PC-9 (cell line): ENCODE measurements at regions not wholly inside any gene's neighbourhood (a gene's known extent, or its start where the extent isn't known, plus 50 kb on each side); places are given as distances from the start of the nearest gene placed in this dataset.

ENCODE experiments used
- BruUV-seq: library from RNA; stranded (reverse); fragments of 400-500 nt; replicated peaks from 2 replicates; lab custom pipeline; 2021; lab: Mats Ljungman, UMichigan
- CTCF ChIA-PET: fragments of 300-600 bp; sonication (Branson Sonifier 250); formaldehyde crosslinking; loops from one replicate; lab custom pipeline; 2022; ENCODE audit warnings: antibody characterized with exemption; lab: Charles Lee
- POLR2A ChIA-PET: fragments of 300-600 bp; sonication (Branson Sonifier 250); formaldehyde crosslinking; loops from one replicate; lab custom pipeline; 2022; ENCODE audit warnings: antibody characterized with exemption; ENCODE audit not compliant: unreplicated experiment; lab: Charles Lee
- DNase-seq, 2 experiments: peaks; one replicate each; pipeline versions ENCODE4 v3.0.0 to v3.0.0-alpha.2; 2015 to 2022; ENCODE audit warnings: mixed read lengths in 1 of 2
- H2AFZ ChIP-seq: fragments of 200-600 bp; sonication (generic); 2 replicates; pipeline ENCODE4 v1.8.1; 2017; ENCODE audit warnings: antibody characterized with exemption
- H3F3A ChIP-seq: fragments of 200-600 bp; sonication (generic); 2 replicates; pipeline ENCODE4 v1.8.1; 2017; ENCODE audit warnings: antibody characterized with exemption, mild to moderate bottlenecking, low read depth; ENCODE audit not compliant: insufficient read depth
- H3K27ac ChIP-seq: fragments of 200-600 bp; sonication (generic); 2 replicates; pipeline ENCODE4 v1.6.1; 2016; ENCODE audit warnings: mixed run types
- H3K27me3 ChIP-seq: fragments of 200-600 bp; sonication (generic); 2 replicates; pipeline ENCODE4 v1.6.1; 2016; ENCODE audit warnings: low read depth, mixed run types; ENCODE audit not compliant: insufficient read depth
- H3K36me3 ChIP-seq: fragments of 200-600 bp; sonication (generic); 2 replicates; pipeline ENCODE4 v1.6.1; 2016; ENCODE audit warnings: low read depth, mixed run types
- H3K4me1 ChIP-seq: fragments of 200-600 bp; sonication (generic); replicated peaks from 2 replicates; pipeline ENCODE4 v1.6.1; 2016; ENCODE audit warnings: mixed run types; ENCODE audit not compliant: insufficient read depth
- H3K4me2 ChIP-seq: fragments of 200-600 bp; sonication (generic); 2 replicates; pipeline ENCODE4 v1.6.1; 2017; ENCODE audit warnings: mixed run types
- H3K4me3 ChIP-seq: fragments of 200-600 bp; sonication (generic); 2 replicates; pipeline ENCODE4 v1.6.1; 2016; ENCODE audit warnings: mixed run types
- H3K79me2 ChIP-seq: fragments of 200-600 bp; sonication (generic); 2 replicates; pipeline ENCODE4 v1.6.1; 2017; ENCODE audit warnings: low read depth, mixed run types
- H3K9me2 ChIP-seq: fragments of 200-600 bp; sonication (generic); 2 replicates; pipeline ENCODE4 v1.8.1; 2017; ENCODE audit warnings: mild to moderate bottlenecking; ENCODE audit not compliant: insufficient read depth
- H3K9me3 ChIP-seq: fragments of 200-600 bp; sonication (generic); 2 replicates; pipeline ENCODE4 v1.8.1; 2016; ENCODE audit warnings: low read depth; ENCODE audit not compliant: insufficient read depth
- H4K20me1 ChIP-seq: fragments of 200-600 bp; sonication (generic); 2 replicates; pipeline ENCODE4 v1.8.1; 2017; ENCODE audit not compliant: insufficient read depth
- EZH2 ChIP-seq: fragments of 200-600 bp; sonication (generic); IDR thresholded peaks from 2 replicates; pipeline ENCODE4 v1.8.0; 2017; ENCODE audit warnings: antibody characterized with exemption, low read depth
- intact Hi-C: fragments of 100-400 bp; cut with micrococcal nuclease; formaldehyde crosslinking; loops from one replicate; pipeline ENCODE4 v1.10.0; 2022; ENCODE audit not compliant: unreplicated experiment
- TF ChIP-seq, protein P1 (sequence below): fragments of 200-600 bp; sonication (generic); conservative IDR thresholded peaks from 2 replicates; pipeline ENCODE4 v1.6.1; 2017; ENCODE audit warnings: mixed run types, antibody characterized with exemption, mild to moderate bottlenecking, moderate library complexity

DNA sequence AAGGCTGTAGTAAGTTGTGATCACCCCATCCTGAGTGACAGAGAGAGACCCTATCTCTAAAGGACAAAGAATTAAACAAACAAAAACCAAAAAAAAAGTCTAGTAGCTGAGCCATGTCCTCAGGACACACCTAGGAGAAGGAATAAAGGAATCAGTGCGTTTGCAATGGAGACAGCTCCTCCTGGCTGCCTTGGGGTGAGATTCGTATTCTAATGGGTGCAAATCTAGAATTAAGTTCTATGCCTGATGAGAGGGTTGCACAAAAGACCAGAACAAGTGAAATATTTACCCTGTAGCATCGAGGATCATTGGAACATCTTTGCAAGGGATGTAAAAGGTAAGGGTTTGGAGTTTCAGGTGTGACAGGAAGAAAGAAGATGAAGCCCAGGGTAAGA is 70.3 kb upstream of the BMAL1 start:
- no TSS peak for BruUV-seq
- peak overlapping the region; percentile 71; the same call in 1 of the 2 replicates for H2AFZ ChIP-seq
- no peaks in the 10 kb centered on the region for H3K36me3 ChIP-seq
- intact Hi-C loops, result loop anchor here (1.0 to 2.0 kb wide), 2 partner anchors 24 to 918 kb away; no protein-coding TSS in a partner anchor
- no peaks in the 10 kb centered on the region for H3K79me2 ChIP-seq
- H3K27ac ChIP-seq, result peak overlapping the region; percentile 79
- H4K20me1 ChIP-seq, result no peaks in the 10 kb centered on the region
- no peaks in the 10 kb centered on the region for H3K9me3 ChIP-seq
- peak overlapping the region; percentile 54; the same call in 1 of the 2 replicates for H3K4me3 ChIP-seq
- no peak for TF ChIP-seq EZH2
- TF ChIP-seq, protein P1, sequence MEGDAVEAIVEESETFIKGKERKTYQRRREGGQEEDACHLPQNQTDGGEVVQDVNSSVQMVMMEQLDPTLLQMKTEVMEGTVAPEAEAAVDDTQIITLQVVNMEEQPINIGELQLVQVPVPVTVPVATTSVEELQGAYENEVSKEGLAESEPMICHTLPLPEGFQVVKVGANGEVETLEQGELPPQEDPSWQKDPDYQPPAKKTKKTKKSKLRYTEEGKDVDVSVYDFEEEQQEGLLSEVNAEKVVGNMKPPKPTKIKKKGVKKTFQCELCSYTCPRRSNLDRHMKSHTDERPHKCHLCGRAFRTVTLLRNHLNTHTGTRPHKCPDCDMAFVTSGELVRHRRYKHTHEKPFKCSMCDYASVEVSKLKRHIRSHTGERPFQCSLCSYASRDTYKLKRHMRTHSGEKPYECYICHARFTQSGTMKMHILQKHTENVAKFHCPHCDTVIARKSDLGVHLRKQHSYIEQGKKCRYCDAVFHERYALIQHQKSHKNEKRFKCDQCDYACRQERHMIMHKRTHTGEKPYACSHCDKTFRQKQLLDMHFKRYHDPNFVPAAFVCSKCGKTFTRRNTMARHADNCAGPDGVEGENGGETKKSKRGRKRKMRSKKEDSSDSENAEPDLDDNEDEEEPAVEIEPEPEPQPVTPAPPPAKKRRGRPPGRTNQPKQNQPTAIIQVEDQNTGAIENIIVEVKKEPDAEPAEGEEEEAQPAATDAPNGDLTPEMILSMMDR, result peak; percentile 33; the same call in 1 of the 2 replicates
- POLR2A ChIA-PET, result interaction anchor here (0.6 to 0.7 kb wide), 2 partner anchors 131 to 143 kb away, joined by 8 to 10 read pairs; no protein-coding TSS in a partner anchor
- H3K4me1 ChIP-seq, result peaks cover 33% of the 10 kb centered on the region
- no peaks in the 10 kb centered on the region for H3K9me2 ChIP-seq
- no peaks in the 10 kb centered on the region for H3K27me3 ChIP-seq
- DNase-seq, result no peak
- H3F3A ChIP-seq, result peaks cover 22% of the 10 kb centered on the region
- CTCF ChIA-PET, result interaction anchor here (0.6 to 1.1 kb wide), 2 partner anchors 9 to 510 kb away, joined by 5 to 9 read pairs; no protein-coding TSS in a partner anchor
- H3K4me2 ChIP-seq, result peak overlapping the region; percentile 86

DNA sequence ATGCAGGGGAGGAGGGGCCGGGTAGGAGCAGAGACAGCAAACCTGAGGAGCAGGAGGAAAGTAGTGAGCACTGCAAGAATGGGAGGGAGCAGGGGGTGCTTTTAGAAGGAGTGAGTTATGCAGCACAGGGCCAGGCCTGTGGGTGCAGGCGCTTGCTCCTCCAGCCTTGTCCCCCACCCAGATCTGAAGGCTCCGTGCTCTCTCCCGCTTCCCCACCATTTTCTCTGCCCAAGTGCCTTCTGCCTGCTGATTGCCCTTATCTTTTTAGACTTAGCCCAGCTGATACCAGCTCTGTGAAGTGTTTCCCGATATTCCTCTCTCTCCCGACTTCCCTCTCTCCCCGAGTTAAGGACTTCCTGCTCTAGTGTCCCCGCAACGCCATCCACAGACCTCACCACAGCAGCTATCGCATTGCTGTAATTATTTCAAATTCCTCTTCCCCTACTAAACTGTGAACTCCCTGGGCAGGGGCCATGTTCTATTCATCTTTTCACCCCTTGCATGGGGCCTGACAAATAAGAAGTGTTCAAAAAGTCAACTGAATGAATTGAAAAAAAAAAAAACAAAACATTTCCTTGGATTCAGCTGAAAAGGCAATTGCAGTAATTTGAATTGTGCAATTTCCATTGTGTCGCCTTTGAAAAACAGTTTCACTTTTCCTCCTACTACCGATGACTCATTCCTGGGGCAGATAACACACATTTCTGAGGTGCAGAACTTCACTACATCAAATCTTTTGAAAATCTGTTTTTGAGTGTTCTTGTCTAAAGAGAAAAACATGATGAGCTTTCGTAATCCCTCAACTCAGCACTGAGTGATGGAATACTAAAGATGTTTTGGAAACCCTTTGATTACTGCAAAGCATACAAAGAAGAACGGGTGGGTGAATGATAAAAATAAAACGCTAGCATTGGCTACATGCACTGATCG is 69.7 kb upstream of the BMAL1 start:
- intact Hi-C loops, result loop anchor here (1.0 to 2.0 kb wide), 2 partner anchors 25 to 919 kb away; no protein-coding TSS in a partner anchor

DNA sequence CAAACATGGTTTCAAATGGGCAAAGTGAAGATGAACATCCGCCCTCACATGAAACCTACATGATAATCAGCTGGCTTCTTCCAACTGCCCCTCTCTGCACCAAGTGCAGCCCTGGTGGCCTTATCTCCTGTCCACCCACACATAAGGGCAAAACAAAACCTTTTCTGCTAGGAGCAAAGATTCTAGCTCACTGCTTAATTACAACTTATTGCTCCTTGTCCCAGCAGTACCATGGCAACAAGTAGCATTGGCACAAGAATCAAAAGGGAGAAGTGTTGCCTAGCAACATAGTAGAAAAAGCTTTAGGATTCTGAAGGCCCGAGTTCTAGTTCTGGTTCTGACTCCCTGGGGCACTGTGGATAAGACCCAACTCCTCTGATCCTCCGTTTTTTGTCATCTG is 68.7 kb upstream of the BMAL1 start:
- H3K4me1 ChIP-seq, result peaks cover 48% of the 10 kb centered on the region
- no peak overlapping the region for H2AFZ ChIP-seq
- H3K9me3 ChIP-seq, result no peaks in the 10 kb centered on the region
- no peaks in the 10 kb centered on the region for H3K27me3 ChIP-seq
- H3F3A ChIP-seq, result peaks cover 22% of the 10 kb centered on the region
- no peaks in the 10 kb centered on the region for H4K20me1 ChIP-seq
- CTCF ChIA-PET, result no interaction called here
- TF ChIP-seq, protein P1, result no peak
- TF ChIP-seq EZH2, result no peak
- H3K9me2 ChIP-seq, result no peaks in the 10 kb centered on the region
- H3K79me2 ChIP-seq, result no peaks in the 10 kb centered on the region
- H3K36me3 ChIP-seq, result no peaks in the 10 kb centered on the region
- BruUV-seq, result no TSS peak
- no peak overlapping the region for H3K4me3 ChIP-seq
- no peak for DNase-seq
- POLR2A ChIA-PET, result interaction anchor here (0.6 kb wide), 1 partner anchor 156 kb away, joined by 3 read pairs; no protein-coding TSS in a partner anchor
- H3K27ac ChIP-seq, result peak overlapping the region; percentile 79
- H3K4me2 ChIP-seq, result peak overlapping the region; percentile 86
- intact Hi-C loops, result no loop called here

More for the DNA sequence above, 69.7 kb upstream of the BMAL1 start:
- H3K36me3 ChIP-seq, result no peaks in the 10 kb centered on the region
- H3K4me3 ChIP-seq, result peak overlapping the region; percentile 54
- peaks cover 22% of the 10 kb centered on the region for H3F3A ChIP-seq
- H3K4me1 ChIP-seq, result peaks cover 39% of the 10 kb centered on the region
- peak overlapping the region; percentile 79 for H3K27ac ChIP-seq
- no peaks in the 10 kb centered on the region for H3K27me3 ChIP-seq
- peak overlapping the region; percentile 71; the same call in 1 of the 2 replicates for H2AFZ ChIP-seq
- no peak for TF ChIP-seq EZH2
- TF ChIP-seq, protein P1, result no peak
- no peaks in the 10 kb centered on the region for H3K9me2 ChIP-seq
- no peaks in the 10 kb centered on the region for H3K9me3 ChIP-seq
- BruUV-seq, result no TSS peak
- CTCF ChIA-PET, result interaction anchor here (1.1 kb wide), 1 partner anchor 8 kb away, joined by 5 read pairs; no protein-coding TSS in a partner anchor
- peak overlapping the region; percentile 86 for H3K4me2 ChIP-seq
- peak; percentile 40 to 80 for DNase-seq
- H3K79me2 ChIP-seq, result no peaks in the 10 kb centered on the region
- POLR2A ChIA-PET, result interaction anchor here (0.6 to 0.7 kb wide), 3 partner anchors 143 to 405 kb away, joined by 3 to 10 read pairs (median 6); no protein-coding TSS in a partner anchor
- H4K20me1 ChIP-seq, result no peaks in the 10 kb centered on the region
